Heart left ventricle (tissue), 16 donors: ENCODE measurements at regions not wholly inside any gene's neighbourhood (a gene's known extent, or its start where the extent isn't known, plus 50 kb on each side); places are given as distances from the start of the nearest gene placed in this dataset.

Source experiments
- ATAC-seq, 4 donors: fragments of 200-7000 bp; cut with Tn5 transposase; one replicate each; pipeline ENCODE4 v1.9.1; 2020 to 2022; ENCODE audit warnings: moderate library complexity in 4 of 4, mild to moderate bottlenecking in 3 of 4, moderate number of reproducible peaks in 1 of 4
- DNase-seq, 5 donors: peaks; one replicate each; pipeline ENCODE4 v3.0.0-alpha.2; 2020
- H3K27ac ChIP-seq, 12 donors: fragments of 200-600 bp; sonication (generic) in 4 of 12; one replicate each; pipeline versions ENCODE4 v1.5.0 to v1.8.0; 2016 to 2022; ENCODE audit warnings: mild to moderate bottlenecking in 2 of 12
- H3K27me3 ChIP-seq, 9 donors: fragments of 200-600 bp; sonication (generic) in 2 of 9; one replicate each; pipeline versions ENCODE4 v1.5.1 to v1.8.0; 2016 to 2022; ENCODE audit warnings: mild to moderate bottlenecking in 3 of 9
- H3K36me3 ChIP-seq, 9 donors: fragments of 200-600 bp; sonication (generic) in 2 of 9; one replicate each; pipeline versions ENCODE4 v1.5.0 to v1.8.0; 2018 to 2022; ENCODE audit warnings: mild to moderate bottlenecking in 2 of 9
- H3K4me1 ChIP-seq, 12 donors: fragments of 200-600 bp; sonication (generic) in 4 of 12; one replicate each; pipeline versions ENCODE4 v1.5.0 to v1.8.0; 2016 to 2022; ENCODE audit warnings: mild to moderate bottlenecking in 3 of 12
- H3K4me3 ChIP-seq, 12 donors: fragments of 200-600 bp; sonication (generic) in 4 of 12; one replicate each; pipeline versions ENCODE4 v1.5.0 to v1.8.0; 2017 to 2022; ENCODE audit warnings: mild to moderate bottlenecking in 9 of 12, moderate library complexity in 4 of 12
- H3K9me3 ChIP-seq, 12 donors: fragments of 200-600 bp; sonication (generic) in 4 of 12; one replicate each; pipeline versions ENCODE4 v1.5.0 to v1.8.0; 2016 to 2022; ENCODE audit warnings: mild to moderate bottlenecking in 1 of 12
- POLR2A ChIP-seq, 2 donors: fragments of 450-650 bp; IDR thresholded peaks; one replicate each; pipeline ENCODE4 v1.6.1; 2017; ENCODE audit warnings: antibody characterized with exemption in 2 of 2, mild to moderate bottlenecking in 2 of 2, moderate library complexity in 2 of 2
- WGBS, 4 donors: extraction: QIAGEN DNeasy Blood & Tissue Kit in 2 of 4; methylation state at CpG; one replicate each; pipeline versions ENCODE4 v1.1.5 to v1.1.7; 2013 to 2018; 5-methylcytosine and 5-hydroxymethylcytosine counted together
- intact Hi-C, 10 donors: fragments of 100-400 bp; cut with DNase I; formaldehyde crosslinking; loops; one replicate each; pipeline versions ENCODE4 v1.11.1 to v1.14.2; 2022
- TF ChIP-seq, protein P1 (sequence below), 12 donors: fragments of 200-600 bp; sonication (generic) in 4 of 12; IDR thresholded peaks; one replicate each; pipeline versions ENCODE4 v1.5.0 to v1.8.0; 2018 to 2022; ENCODE audit warnings: antibody characterized with exemption in 12 of 12, mild to moderate bottlenecking in 5 of 12
- donor health status: ischemic (EF 13 %, LVEDD 7.1; RV severe dilation, severe dysfunction).
- donor health status: healthy with polysubstance abuse.
- donor health status: DM: no; HTN: yes; CAD: no.
- donor health status: DM: no; HTN: no; CAD: no.
- donor health status: ischemic (EF 25% LVEDD 6.9; RV normal size, moderate dysfunction).
- donor health status: ischemic (EF 25% LVEDD 5.7; RV mildly dilated, moderate dysfunction).
- donor health status: healthy.
- donor health status: DM: yes; HTN: yes; CAD: no.
- donor health status: ischemic (EF 35%, LVEDD 5.7; RV mildly dilated, moderate dysfunction).
- donor health status: nonischemic (EF 11% LVEDD 7.7; RV severe dilation, severe dysfunction).
- donor health status: DM: yes; HTN: yes; CAD: no.
- donor health status: PGD.
- donor health status: ischemic (EF 29% LVEDD 5.4; RV normal size, mild dysfunction).
- donor health status: nonischemic (EF 23%, LVEDD 6.1; RV moderate dilation, normal function).

DNA sequence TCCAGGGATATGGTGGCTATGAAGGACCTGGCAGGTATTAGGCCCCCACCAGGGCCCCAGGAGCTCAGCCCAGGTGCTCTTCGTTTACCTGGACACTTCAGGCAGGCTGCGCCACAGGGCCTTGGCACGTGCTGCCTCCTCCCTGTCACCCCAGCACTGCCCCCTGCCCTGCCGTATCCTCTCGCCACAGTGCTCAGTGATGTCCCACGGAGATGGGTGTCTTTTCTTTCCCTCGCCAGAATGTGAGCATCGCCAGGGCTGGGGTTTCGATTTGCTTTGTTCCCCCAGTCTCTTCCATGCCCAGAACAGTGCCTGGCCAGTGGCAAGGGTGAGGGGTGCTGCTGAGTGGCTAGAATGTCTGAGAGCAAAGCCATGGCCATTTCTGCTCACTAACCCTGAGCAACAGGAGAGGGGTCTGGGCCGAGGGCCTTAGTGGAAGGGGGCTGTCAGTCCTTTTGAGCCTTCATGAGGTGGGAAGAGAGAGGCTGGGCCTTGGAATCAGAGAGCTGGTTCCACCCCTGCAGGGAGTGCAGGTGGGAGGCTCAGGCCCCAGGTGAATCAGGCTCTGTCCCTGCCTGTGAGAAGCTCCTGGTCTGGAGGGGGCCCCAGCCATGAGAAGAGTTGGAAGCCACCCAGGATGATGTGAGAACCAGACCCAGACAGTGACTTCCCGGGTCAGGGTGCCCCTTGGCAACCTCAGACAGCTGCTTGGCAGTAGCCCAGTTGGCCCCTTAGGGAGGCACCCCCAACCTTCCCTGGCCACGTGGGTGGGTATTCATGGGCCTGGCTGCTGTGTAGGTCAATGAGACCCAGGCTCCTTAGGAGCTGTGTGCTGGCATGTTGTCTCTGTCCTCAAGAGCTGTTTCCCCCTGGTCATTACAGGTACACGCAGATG lies 129.9 kb upstream of the HS6ST1 start:
- no peaks in the 10 kb centered on the region for H3K27me3 ChIP-seq
- ATAC-seq, result no peak
- intact Hi-C loops, result loop anchor here in 2 of 10 donors (10.0 kb wide), 2 partner anchors 94 to 124 kb away; no protein-coding TSS in a partner anchor

GRCh38 chr2:128449226-128450061 lies 130.8 kb upstream of the HS6ST1 start:
- intact Hi-C loops, result loop anchor here in 2 of 10 donors (10.0 kb wide), 2 partner anchors 95 to 125 kb away; no protein-coding TSS in a partner anchor
- H3K36me3 ChIP-seq, result no peaks in the 10 kb centered on the region
- ATAC-seq, result peak in 1 of 4 donors; percentile 29

More for the DNA sequence above, 129.9 kb upstream of the HS6ST1 start:
- Histone ChIP-seq H3K4me1 (peaks cover 0 to 22% (median 0%) of the 10 kb centered on the region in 12 donors), H3K9me3 (no peaks in the 10 kb centered on the region), H3K36me3 (no peaks in the 10 kb centered on the region), H3K4me3 (no peak overlapping the region), H3K27ac (no peak overlapping the region)
- DNase-seq, result peak in 1 of 5 donors; percentile 13
- WGBS, 4 donors, result 85 to 89% (median 88%) methylated on average over 11 to 13 of the region's 13 CpGs
- TF ChIP-seq, protein P1, sequence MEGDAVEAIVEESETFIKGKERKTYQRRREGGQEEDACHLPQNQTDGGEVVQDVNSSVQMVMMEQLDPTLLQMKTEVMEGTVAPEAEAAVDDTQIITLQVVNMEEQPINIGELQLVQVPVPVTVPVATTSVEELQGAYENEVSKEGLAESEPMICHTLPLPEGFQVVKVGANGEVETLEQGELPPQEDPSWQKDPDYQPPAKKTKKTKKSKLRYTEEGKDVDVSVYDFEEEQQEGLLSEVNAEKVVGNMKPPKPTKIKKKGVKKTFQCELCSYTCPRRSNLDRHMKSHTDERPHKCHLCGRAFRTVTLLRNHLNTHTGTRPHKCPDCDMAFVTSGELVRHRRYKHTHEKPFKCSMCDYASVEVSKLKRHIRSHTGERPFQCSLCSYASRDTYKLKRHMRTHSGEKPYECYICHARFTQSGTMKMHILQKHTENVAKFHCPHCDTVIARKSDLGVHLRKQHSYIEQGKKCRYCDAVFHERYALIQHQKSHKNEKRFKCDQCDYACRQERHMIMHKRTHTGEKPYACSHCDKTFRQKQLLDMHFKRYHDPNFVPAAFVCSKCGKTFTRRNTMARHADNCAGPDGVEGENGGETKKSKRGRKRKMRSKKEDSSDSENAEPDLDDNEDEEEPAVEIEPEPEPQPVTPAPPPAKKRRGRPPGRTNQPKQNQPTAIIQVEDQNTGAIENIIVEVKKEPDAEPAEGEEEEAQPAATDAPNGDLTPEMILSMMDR (IDR thresholded peaks at IDR 0.05), result no peak
- TF ChIP-seq POLR2A (IDR thresholded peaks at IDR 0.05), result no peak

GRCh38 chr2:128450211-128451024 lies 131.8 kb upstream of the HS6ST1 start:
- DNase-seq, result peak in 1 of 5 donors; percentile 7
- Histone ChIP-seq H3K27ac (no peak overlapping the region), H3K36me3 (no peaks in the 10 kb centered on the region), H3K27me3 (no peaks in the 10 kb centered on the region), H3K4me3 (no peak overlapping the region), H3K9me3 (no peaks in the 10 kb centered on the region), H3K4me1 (peaks cover 0 to 15% (median 0%) of the 10 kb centered on the region in 12 donors)
- no peak for ATAC-seq
- TF ChIP-seq, protein P1 (IDR thresholded peaks at IDR 0.05), result no peak
- TF ChIP-seq POLR2A (IDR thresholded peaks at IDR 0.05), result no peak
- intact Hi-C loops, result no loop called here
- WGBS, 4 donors, result 82 to 89% (median 85%) methylated on average over 14 of the region's 14 CpGs

More at GRCh38 chr2:128449226-128450061, 130.8 kb upstream of the HS6ST1 start:
- H3K4me1 ChIP-seq, result peaks cover 0 to 19% (median 0%) of the 10 kb centered on the region in 12 donors
- no peak overlapping the region for H3K4me3 ChIP-seq
- no peak for TF ChIP-seq POLR2A (IDR thresholded peaks at IDR 0.05)
- TF ChIP-seq, protein P1 (IDR thresholded peaks at IDR 0.05), result no peak
- no peaks in the 10 kb centered on the region for H3K9me3 ChIP-seq
- no peak overlapping the region for H3K27ac ChIP-seq
- peak in 2 of 5 donors; percentile 10 to 49 for DNase-seq
- WGBS, 4 donors, result 80 to 91% (median 87%) methylated on average over 18 to 24 of the region's 24 CpGs
- no peaks in the 10 kb centered on the region for H3K27me3 ChIP-seq
